ENCODE measurements at regions not wholly inside any gene's neighbourhood (a gene's known extent, or its start where the extent isn't known, plus 50 kb on each side); places are given as distances from the start of the nearest gene placed in this dataset.

GRCh38 chr6:92708945-92709344 is 710.4 kb downstream of the EPHA7 start (continued):
- TF ChIP-seq CHD7 (IDR thresholded peaks at IDR 0.05; ENCODE audit: insufficient replicate concordance, low read length): no peak
- no peak for TF ChIP-seq BRCA1 (IDR thresholded peaks at IDR 0.05; ENCODE audit: low read depth, low read length)
- no peak for TF ChIP-seq CREB1 (IDR thresholded peaks at IDR 0.05)
- TF ChIP-seq FOSL1 (IDR thresholded peaks at IDR 0.05; ENCODE audit: insufficient read depth, low read depth, low read length): no peak
- no peak for TF ChIP-seq CHD1 (IDR thresholded peaks at IDR 0.05; ENCODE audit: low read depth, low read length)
- TF ChIP-seq RXRA (IDR thresholded peaks at IDR 0.05; ENCODE audit: insufficient read depth, low read depth, low read length): no peak
- no peak for TF ChIP-seq EGR1 (IDR thresholded peaks at IDR 0.05; ENCODE audit: borderline replicate concordance, low read depth, low read length)
- no peak for TF ChIP-seq TAF7 (optimal IDR thresholded peaks at IDR 0.05; ENCODE audit: borderline replicate concordance, low read depth, low read length)
- TF ChIP-seq SIX5 (IDR thresholded peaks at IDR 0.05; ENCODE audit: low read depth, low read length): no peak

Data from H1 (cell line).